HCT116 (cell line): ENCODE measurements at regions not wholly inside any gene's neighbourhood (a gene's known extent, or its start where the extent isn't known, plus 50 kb on each side); places are given as distances from the start of the nearest gene placed in this dataset.

Experiments used
- ATAC-seq: fragments of 200-7000 bp; cut with Tn5 transposase; 2 replicates; pipeline ENCODE4 v1.9.1; 2020; ENCODE audit warnings: mild to moderate bottlenecking, moderate library complexity
- BruUV-seq: library from RNA; stranded (reverse); fragments of 400-500 nt; replicated peaks from 2 replicates; lab custom pipeline; 2021; lab: Mats Ljungman, UMichigan
- CTCF ChIA-PET: fragments of 300-600 bp; sonication (Branson Sonifier 250); formaldehyde crosslinking; loops from one replicate; lab custom pipeline; 2021; ENCODE audit warnings: antibody characterized with exemption; lab: Charles Lee
- POLR2A ChIA-PET: fragments of 300-600, 350-600 bp; sonication (Branson Sonifier 250); formaldehyde crosslinking; loops from one replicate; lab custom pipeline; 2021; ENCODE audit warnings: antibody characterized with exemption; lab: Charles Lee
- RAD21 ChIA-PET, 2 experiments: fragments of 300-600 bp; sonication (Branson Sonifier 250); formaldehyde crosslinking; loops; one replicate each; lab custom pipeline; 2023; ENCODE audit warnings: low total read pairs in 2 of 2; ENCODE audit not compliant: uncharacterized antibody in 2 of 2, unreplicated experiment in 2 of 2, low non-redundant PET in 1 of 2; lab: Charles Lee
- DNase-seq: peaks from one replicate; pipeline ENCODE4 v3.0.0-alpha.2; 2010; ENCODE audit warnings: low read depth, low spot score
- H2AFZ ChIP-seq: fragments of 200-600 bp; shearing (Covaris generic), sonication (generic); 2 replicates; pipeline ENCODE4 v1.6.1; 2017; ENCODE audit warnings: low read depth, mixed run types, mixed read lengths, antibody characterized with exemption, low read length; ENCODE audit not compliant: poor library complexity, severe bottlenecking
- H3K27ac ChIP-seq: 2 replicates; pipeline ENCODE4 v1.5.1; 2012; ENCODE audit warnings: low read depth, low read length
- H3K27me3 ChIP-seq: fragments of 200-600 bp; sonication (generic); 2 replicates; pipeline ENCODE4 v1.6.1; 2016; ENCODE audit warnings: mixed run types, low read length, mixed read lengths; ENCODE audit not compliant: insufficient read depth
- H3K36me3 ChIP-seq, 2 experiments: fragments of 200-500 bp in 1 of 2; fragments of 200-600 bp in 1 of 2; sonication (Bioruptor generic) in 1 of 2; sonication (generic) in 1 of 2; 2 replicates each; pipeline versions ENCODE4 v1.5.1 to v1.6.1; 2014 to 2016; ENCODE audit warnings: low read length in 2 of 2, inconsistent platforms in 1 of 2, mixed read lengths in 1 of 2, mixed run types in 1 of 2; ENCODE audit not compliant: insufficient read depth in 2 of 2, control insufficient read depth in 1 of 2
- H3K4me1 ChIP-seq, 2 experiments: fragments of 200-600 bp in 1 of 2; sonication (generic) in 1 of 2; 2 replicates each; pipeline versions ENCODE4 v1.5.1 to v1.6.1; 2012 to 2017; ENCODE audit warnings: low read length in 2 of 2, inconsistent platforms in 1 of 2, mild to moderate bottlenecking in 1 of 2, mixed read lengths in 1 of 2, mixed run types in 1 of 2, moderate library complexity in 1 of 2; ENCODE audit not compliant: insufficient read depth in 2 of 2, control insufficient read depth in 1 of 2
- H3K4me2 ChIP-seq: fragments of 200-600 bp; sonication (generic); 2 replicates; pipeline ENCODE4 v1.6.1; 2017; ENCODE audit warnings: mixed run types, low read length, mixed read lengths
- H3K4me3 ChIP-seq, 2 experiments: fragments of 200-600 bp in 1 of 2; sonication (generic) in 1 of 2; replicated peaks in 1 of 2; 2 replicates each; pipeline ENCODE4 v1.5.1; 2011 to 2016; ENCODE audit warnings: low read length in 2 of 2, control low read depth in 1 of 2, low read depth in 1 of 2, mild to moderate bottlenecking in 1 of 2, mixed read lengths in 1 of 2, mixed run types in 1 of 2
- H3K79me2 ChIP-seq: fragments of 200-600 bp; sonication (generic); 2 replicates; pipeline ENCODE4 v1.6.1; 2017; ENCODE audit warnings: mild to moderate bottlenecking, mixed run types, low read length, moderate library complexity, mixed read lengths; ENCODE audit not compliant: insufficient read depth
- H3K9ac ChIP-seq: fragments of 200-600 bp; sonication (generic); 2 replicates; pipeline ENCODE4 v1.6.1; 2016; ENCODE audit warnings: low read length, mixed read lengths
- H3K9me2 ChIP-seq: fragments of 200-600 bp; sonication (generic), shearing (Covaris generic); 2 replicates; pipeline ENCODE4 v1.6.1; 2017; ENCODE audit warnings: mixed run types, mild to moderate bottlenecking, moderate library complexity; ENCODE audit not compliant: insufficient read depth
- H3K9me3 ChIP-seq, 2 experiments: fragments of 200-500 bp in 1 of 2; fragments of 200-600 bp in 1 of 2; sonication (Bioruptor generic) in 1 of 2; sonication (generic) in 1 of 2; 2 replicates each; pipeline ENCODE4 v1.6.1; 2014 to 2017; ENCODE audit warnings: low read length in 2 of 2, mixed read lengths in 2 of 2, inconsistent platforms in 1 of 2, low read depth in 1 of 2, mild to moderate bottlenecking in 1 of 2, mixed run types in 1 of 2, moderate library complexity in 1 of 2; ENCODE audit not compliant: control insufficient read depth in 1 of 2, insufficient read depth in 1 of 2
- H4K20me1 ChIP-seq: fragments of 200-600 bp; sonication (generic), shearing (Covaris generic); 2 replicates; pipeline ENCODE4 v1.6.1; 2017; ENCODE audit warnings: mixed run types, mild to moderate bottlenecking, moderate library complexity; ENCODE audit not compliant: insufficient read depth
- CBX3 ChIP-seq: IDR thresholded peaks from 2 replicates; pipeline ENCODE4 v1.6.1; 2012; ENCODE audit warnings: low read depth
- CEBPB ChIP-seq: IDR thresholded peaks from 2 replicates; pipeline ENCODE4 v1.6.1; 2012; ENCODE audit warnings: low read depth
- EGR1 ChIP-seq: IDR thresholded peaks from 2 replicates; pipeline ENCODE4 v1.6.1; 2012; ENCODE audit warnings: low read depth
- ELF1 ChIP-seq: IDR thresholded peaks from 2 replicates; pipeline ENCODE4 v1.6.1; 2012; ENCODE audit warnings: low read depth, borderline replicate concordance
- FOSL1 ChIP-seq: IDR thresholded peaks from 2 replicates; pipeline ENCODE4 v1.6.1; 2012; ENCODE audit warnings: low read depth
- POLR2A ChIP-seq: IDR thresholded peaks from 2 replicates; pipeline ENCODE4 v1.7.0; 2011; ENCODE audit warnings: borderline replicate concordance; ENCODE audit not compliant: insufficient read depth, insufficient read length; ENCODE audit errors: extremely low read depth
- POLR2AphosphoS5 ChIP-seq: IDR thresholded peaks from 2 replicates; pipeline ENCODE4 v1.6.1; 2011; ENCODE audit warnings: mild to moderate bottlenecking, low read depth, low read length, moderate library complexity
- RAD21 ChIP-seq: IDR thresholded peaks from 2 replicates; pipeline ENCODE4 v1.6.1; 2012; ENCODE audit warnings: low read depth, mild to moderate bottlenecking
- SP1 ChIP-seq: IDR thresholded peaks from 2 replicates; pipeline ENCODE4 v1.6.1; 2012; ENCODE audit warnings: low read depth
- SRF ChIP-seq: IDR thresholded peaks from 2 replicates; pipeline ENCODE4 v1.6.1; 2012; ENCODE audit warnings: low read depth
- TCF7L2 ChIP-seq: IDR thresholded peaks from 2 replicates; pipeline ENCODE4 v1.7.0; 2011; ENCODE audit warnings: borderline replicate concordance, inconsistent platforms; ENCODE audit not compliant: insufficient read depth, insufficient read length; ENCODE audit errors: extremely low read depth
- YY1 ChIP-seq: IDR thresholded peaks from 2 replicates; pipeline ENCODE4 v1.6.1; 2011; ENCODE audit warnings: low read length, low read depth, moderate library complexity, mild to moderate bottlenecking; ENCODE audit not compliant: insufficient replicate concordance; ENCODE audit errors: extremely low read depth
- ZFX ChIP-seq: fragments of 450-650 bp; IDR thresholded peaks from 2 replicates; pipeline ENCODE4 v1.6.1; 2017
- ZNF274 ChIP-seq: fragments of 200-500 bp; sonication (Bioruptor generic); IDR thresholded peaks from 2 replicates; pipeline ENCODE4 v1.6.1; 2014; ENCODE audit warnings: mild to moderate bottlenecking, low read depth, low read length, inconsistent platforms
- intact Hi-C: fragments of 100-400 bp; cut with micrococcal nuclease; formaldehyde crosslinking; loops from 2 replicates; pipeline ENCODE4 v1.10.0; 2022
- TF ChIP-seq, protein P1 (sequence below): IDR thresholded peaks from 2 replicates; pipeline ENCODE4 v1.6.1; 2012
- TF ChIP-seq, protein P2 (sequence below): IDR thresholded peaks from 2 replicates; pipeline ENCODE4 v1.6.1; 2011; ENCODE audit warnings: mild to moderate bottlenecking, low read length, moderate library complexity; ENCODE audit not compliant: insufficient replicate concordance; ENCODE audit errors: extremely low read depth
- TF ChIP-seq, protein P3 (sequence below), 3 experiments: fragments of 200-600 bp in 1 of 3; sonication (generic) in 1 of 3; IDR thresholded peaks in 2 of 3; conservative IDR thresholded peaks in 1 of 3; 2 replicates each; pipeline ENCODE4 v1.5.1; 2012 to 2017; ENCODE audit warnings: low read depth in 2 of 3, low read length in 2 of 3, antibody characterized with exemption in 1 of 3, borderline replicate concordance in 1 of 3, control low read depth in 1 of 3, mild to moderate bottlenecking in 1 of 3, mixed read lengths in 1 of 3, mixed run types in 1 of 3, moderate library complexity in 1 of 3; ENCODE audit not compliant: insufficient read depth in 1 of 3
- TF ChIP-seq, protein P4 (sequence below): IDR thresholded peaks from 2 replicates; pipeline ENCODE4 v1.6.1; 2012; ENCODE audit warnings: low read depth
- TF ChIP-seq, protein P5 (sequence below): IDR thresholded peaks from 2 replicates; pipeline ENCODE4 v1.6.1; 2012

DNA sequence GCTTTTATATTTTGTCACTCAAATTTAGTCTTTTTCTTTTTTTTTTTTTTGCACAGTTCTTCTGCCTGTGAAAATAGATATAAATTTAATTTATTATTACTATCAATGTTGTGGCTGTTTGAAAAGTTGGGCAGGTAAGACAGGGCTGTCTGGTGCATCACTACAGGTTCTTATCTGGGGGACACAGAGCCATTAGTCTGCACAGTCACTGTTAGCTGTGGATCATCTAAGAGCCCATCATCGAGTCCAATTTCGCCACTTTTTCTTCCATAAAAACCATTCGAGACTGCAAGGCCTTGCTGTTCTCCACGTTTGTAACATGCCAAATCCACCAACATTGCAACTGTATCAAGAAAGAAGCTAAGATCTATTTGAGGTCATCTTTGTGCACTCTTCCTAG, 325.6 kb upstream of the UMPS start:
- no peak overlapping the region for H2AFZ ChIP-seq
- peaks cover 0 to under 1% of the 10 kb centered on the region in 2 experiments; a peak in 1 of 4 replicates for H3K4me1 ChIP-seq
- no peaks in the 10 kb centered on the region for H3K36me3 ChIP-seq
- H3K79me2 ChIP-seq = no peaks in the 10 kb centered on the region
- ChIA-PET RAD21 (no interaction called here), POLR2A (no interaction called here), CTCF (no interaction called here)
- TF ChIP-seq TCF7L2 (no peak), FOSL1 (no peak), YY1 (no peak), EGR1 (no peak), CEBPB (no peak), RAD21 (no peak), POLR2AphosphoS5 (no peak), CBX3 (no peak), ZFX (no peak), ELF1 (no peak), ZNF274 (no peak), POLR2A (no peak), SRF (no peak), SP1 (no peak)
- TF ChIP-seq, protein P1, sequence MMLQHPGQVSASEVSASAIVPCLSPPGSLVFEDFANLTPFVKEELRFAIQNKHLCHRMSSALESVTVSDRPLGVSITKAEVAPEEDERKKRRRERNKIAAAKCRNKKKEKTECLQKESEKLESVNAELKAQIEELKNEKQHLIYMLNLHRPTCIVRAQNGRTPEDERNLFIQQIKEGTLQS = no peak
- TF ChIP-seq, protein P2, sequence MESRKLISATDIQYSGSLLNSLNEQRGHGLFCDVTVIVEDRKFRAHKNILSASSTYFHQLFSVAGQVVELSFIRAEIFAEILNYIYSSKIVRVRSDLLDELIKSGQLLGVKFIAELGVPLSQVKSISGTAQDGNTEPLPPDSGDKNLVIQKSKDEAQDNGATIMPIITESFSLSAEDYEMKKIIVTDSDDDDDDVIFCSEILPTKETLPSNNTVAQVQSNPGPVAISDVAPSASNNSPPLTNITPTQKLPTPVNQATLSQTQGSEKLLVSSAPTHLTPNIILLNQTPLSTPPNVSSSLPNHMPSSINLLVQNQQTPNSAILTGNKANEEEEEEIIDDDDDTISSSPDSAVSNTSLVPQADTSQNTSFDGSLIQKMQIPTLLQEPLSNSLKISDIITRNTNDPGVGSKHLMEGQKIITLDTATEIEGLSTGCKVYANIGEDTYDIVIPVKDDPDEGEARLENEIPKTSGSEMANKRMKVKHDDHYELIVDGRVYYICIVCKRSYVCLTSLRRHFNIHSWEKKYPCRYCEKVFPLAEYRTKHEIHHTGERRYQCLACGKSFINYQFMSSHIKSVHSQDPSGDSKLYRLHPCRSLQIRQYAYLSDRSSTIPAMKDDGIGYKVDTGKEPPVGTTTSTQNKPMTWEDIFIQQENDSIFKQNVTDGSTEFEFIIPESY = no peak
- TF ChIP-seq, protein P3, sequence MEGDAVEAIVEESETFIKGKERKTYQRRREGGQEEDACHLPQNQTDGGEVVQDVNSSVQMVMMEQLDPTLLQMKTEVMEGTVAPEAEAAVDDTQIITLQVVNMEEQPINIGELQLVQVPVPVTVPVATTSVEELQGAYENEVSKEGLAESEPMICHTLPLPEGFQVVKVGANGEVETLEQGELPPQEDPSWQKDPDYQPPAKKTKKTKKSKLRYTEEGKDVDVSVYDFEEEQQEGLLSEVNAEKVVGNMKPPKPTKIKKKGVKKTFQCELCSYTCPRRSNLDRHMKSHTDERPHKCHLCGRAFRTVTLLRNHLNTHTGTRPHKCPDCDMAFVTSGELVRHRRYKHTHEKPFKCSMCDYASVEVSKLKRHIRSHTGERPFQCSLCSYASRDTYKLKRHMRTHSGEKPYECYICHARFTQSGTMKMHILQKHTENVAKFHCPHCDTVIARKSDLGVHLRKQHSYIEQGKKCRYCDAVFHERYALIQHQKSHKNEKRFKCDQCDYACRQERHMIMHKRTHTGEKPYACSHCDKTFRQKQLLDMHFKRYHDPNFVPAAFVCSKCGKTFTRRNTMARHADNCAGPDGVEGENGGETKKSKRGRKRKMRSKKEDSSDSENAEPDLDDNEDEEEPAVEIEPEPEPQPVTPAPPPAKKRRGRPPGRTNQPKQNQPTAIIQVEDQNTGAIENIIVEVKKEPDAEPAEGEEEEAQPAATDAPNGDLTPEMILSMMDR (IDR thresholded peaks at IDR 0.05 in 2 of 3, conservative IDR thresholded peaks at IDR 0.05 in 1 of 3; ENCODE audit: borderline replicate concordance in 1 of 3, insufficient read depth in 1 of 3, low read depth in 2 of 3, low read length in 2 of 3) = no peak
- TF ChIP-seq, protein P4, sequence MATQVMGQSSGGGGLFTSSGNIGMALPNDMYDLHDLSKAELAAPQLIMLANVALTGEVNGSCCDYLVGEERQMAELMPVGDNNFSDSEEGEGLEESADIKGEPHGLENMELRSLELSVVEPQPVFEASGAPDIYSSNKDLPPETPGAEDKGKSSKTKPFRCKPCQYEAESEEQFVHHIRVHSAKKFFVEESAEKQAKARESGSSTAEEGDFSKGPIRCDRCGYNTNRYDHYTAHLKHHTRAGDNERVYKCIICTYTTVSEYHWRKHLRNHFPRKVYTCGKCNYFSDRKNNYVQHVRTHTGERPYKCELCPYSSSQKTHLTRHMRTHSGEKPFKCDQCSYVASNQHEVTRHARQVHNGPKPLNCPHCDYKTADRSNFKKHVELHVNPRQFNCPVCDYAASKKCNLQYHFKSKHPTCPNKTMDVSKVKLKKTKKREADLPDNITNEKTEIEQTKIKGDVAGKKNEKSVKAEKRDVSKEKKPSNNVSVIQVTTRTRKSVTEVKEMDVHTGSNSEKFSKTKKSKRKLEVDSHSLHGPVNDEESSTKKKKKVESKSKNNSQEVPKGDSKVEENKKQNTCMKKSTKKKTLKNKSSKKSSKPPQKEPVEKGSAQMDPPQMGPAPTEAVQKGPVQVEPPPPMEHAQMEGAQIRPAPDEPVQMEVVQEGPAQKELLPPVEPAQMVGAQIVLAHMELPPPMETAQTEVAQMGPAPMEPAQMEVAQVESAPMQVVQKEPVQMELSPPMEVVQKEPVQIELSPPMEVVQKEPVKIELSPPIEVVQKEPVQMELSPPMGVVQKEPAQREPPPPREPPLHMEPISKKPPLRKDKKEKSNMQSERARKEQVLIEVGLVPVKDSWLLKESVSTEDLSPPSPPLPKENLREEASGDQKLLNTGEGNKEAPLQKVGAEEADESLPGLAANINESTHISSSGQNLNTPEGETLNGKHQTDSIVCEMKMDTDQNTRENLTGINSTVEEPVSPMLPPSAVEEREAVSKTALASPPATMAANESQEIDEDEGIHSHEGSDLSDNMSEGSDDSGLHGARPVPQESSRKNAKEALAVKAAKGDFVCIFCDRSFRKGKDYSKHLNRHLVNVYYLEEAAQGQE = no peak
- TF ChIP-seq, protein P5, sequence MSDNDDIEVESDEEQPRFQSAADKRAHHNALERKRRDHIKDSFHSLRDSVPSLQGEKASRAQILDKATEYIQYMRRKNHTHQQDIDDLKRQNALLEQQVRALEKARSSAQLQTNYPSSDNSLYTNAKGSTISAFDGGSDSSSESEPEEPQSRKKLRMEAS = no peak
- ATAC-seq = no peak
- H3K9me3 ChIP-seq = no peaks in the 10 kb centered on the region
- peaks cover 30% of the 10 kb centered on the region for H3K27me3 ChIP-seq
- no peak overlapping the region for H3K9ac ChIP-seq
- DNase-seq = no peak
- no peaks in the 10 kb centered on the region for H3K9me2 ChIP-seq
- H4K20me1 ChIP-seq = no peaks in the 10 kb centered on the region
- H3K4me2 ChIP-seq = no peak overlapping the region
- no peak overlapping the region for H3K27ac ChIP-seq
- no peak overlapping the region for H3K4me3 ChIP-seq
- intact Hi-C loops = no loop called here
- BruUV-seq = no TSS peak
